DMS53 treated with DMSO at 0.1 percent for 48 hours (cell line): ENCODE measurements at regions not wholly inside any gene's neighbourhood (a gene's known extent, or its start where the extent isn't known, plus 50 kb on each side); places are given as distances from the start of the nearest gene placed in this dataset.
"Not testable (repeated sequence)": the region's sequence is repeated elsewhere in the genome, so short reads cannot be mapped to it uniquely, and the experiment has no call there.

Source experiments
- DNase-seq: peaks from one replicate; lab custom pipeline; 2025; ENCODE audit not compliant: unreplicated experiment; lab: John Stamatoyannopoulos, UW

- no peak for DNase-seq
Observed at GRCh38 chr2:146376511-146377064, 1468.2 kb upstream of the ACVR2A start.

DNA sequence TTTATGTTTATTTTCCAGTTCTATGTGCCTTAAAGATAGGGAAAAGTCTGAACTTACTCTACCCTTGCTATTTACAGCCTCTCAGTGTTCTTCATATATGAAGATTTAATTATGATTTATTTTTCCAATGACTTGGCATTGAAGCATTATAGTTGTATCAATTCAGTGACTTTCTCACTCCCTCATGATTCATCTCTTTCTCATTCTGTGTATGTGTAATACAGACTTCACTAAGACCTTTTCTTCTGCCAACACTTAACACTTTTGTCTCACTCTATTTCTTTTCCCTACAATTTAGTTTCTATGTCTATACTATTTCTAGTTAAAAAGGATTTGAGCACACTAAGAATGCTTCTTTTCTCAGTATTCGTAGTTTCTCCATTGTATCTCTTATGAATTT, 1470.3 kb upstream of the ACVR2A start:
- DNase-seq = no peak

GRCh38 chr2:146371364-146371763, 1473.5 kb upstream of the ACVR2A start:
- not testable (repeated sequence) for DNase-seq

- DNase-seq = no peak
Observed at GRCh38 chr2:146370826-146371225, 1474.0 kb upstream of the ACVR2A start.

DNA sequence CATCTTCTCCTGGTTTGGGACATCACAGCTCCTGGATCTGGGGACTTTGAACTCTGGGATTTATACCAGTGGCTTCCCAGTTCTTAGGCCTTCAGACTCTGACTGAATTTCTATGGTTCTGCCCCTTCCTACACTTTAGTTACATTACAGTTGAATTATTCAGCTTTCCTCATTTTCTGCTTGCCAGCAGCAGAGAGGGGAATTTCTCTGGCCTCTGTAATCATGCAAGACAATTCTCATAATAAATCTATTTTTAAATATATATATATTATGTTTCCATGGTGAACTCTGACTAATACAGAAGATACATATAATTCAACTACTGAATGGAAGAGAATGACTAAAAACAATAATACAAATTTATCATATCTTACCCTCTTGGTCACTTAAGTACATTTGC, 1478.6 kb upstream of the ACVR2A start:
- no peak for DNase-seq

DNA sequence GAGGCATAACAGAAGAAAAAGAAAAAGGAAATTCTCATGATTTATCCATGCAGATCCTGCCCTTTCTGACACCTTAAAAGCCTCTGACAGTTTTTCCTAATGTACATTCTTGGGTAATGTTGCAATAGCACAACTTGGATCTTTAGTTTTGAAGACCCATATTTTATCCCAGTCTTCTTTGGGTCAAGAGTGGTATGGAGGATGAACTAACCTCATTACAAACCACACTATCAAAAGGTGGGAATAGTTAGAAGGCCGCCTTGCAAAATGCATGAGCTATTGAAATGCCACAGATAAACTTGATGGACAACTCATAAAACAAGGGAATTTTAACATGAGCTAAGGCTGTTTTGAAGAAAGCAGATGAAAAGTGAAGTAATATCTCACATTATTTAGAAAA, 1479.8 kb upstream of the ACVR2A start:
- DNase-seq = no peak

DNA sequence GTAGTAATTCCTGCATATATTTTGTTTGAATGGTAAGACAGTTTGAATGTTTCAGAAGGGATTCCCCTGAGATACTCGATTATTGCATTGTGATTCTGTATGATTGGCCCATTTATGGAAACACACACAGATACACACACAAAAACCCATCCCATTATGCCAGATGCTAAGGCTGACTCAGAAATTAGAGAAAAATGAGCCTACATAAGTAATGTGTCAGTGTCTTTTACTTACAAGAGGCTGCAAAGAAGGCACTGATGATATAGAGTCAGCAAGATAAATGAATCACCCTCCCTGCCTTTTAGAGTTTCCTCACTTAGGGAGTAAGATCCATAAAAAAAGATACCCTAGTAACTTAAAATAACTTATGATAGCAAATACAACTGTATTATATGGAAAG, 1481.1 kb upstream of the ACVR2A start:
- DNase-seq = no peak

DNA sequence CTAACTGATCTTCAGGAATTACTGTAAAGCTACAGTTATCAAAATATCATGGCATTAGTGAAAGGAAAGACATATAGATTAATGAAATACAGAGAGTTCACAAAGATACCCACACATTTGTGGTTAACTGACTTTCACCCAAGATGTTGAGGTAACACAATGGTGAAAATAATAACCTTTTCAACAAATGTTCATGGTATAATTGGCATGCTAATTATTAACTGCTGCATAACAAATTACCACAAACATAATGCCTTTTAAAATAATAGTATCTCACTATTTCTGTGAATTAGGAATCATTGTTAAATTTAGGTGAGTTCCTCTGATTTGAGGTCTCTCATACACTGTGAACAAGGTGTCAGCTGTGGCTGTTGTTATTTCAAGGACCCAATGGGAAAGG, 1493.1 kb upstream of the ACVR2A start:
- no peak for DNase-seq

- no peak for DNase-seq
Observed at GRCh38 chr2:146349334-146349733, 1495.5 kb upstream of the ACVR2A start.

DNA sequence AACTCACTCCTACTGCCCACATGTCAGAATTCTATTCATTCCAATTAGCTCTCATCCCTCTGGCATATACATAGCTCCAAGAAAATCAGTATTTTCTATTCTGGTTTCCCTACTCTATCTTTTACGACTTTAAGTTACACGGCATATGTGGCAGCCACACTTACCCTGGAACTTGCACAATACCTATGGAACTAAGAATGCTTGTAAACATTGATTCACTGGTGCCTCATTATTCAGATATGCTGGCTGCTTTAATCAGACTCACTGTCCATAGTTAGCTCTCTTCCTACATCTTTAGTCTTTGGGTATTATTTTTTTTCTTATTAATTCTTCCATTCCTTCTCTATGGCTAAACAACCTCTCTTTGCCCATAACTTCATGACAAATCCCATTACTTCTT, 1519.9 kb upstream of the ACVR2A start:
- DNase-seq = no peak

- DNase-seq = no peak
Observed at GRCh38 chr2:146323564-146323963, 1521.3 kb upstream of the ACVR2A start.

DNA sequence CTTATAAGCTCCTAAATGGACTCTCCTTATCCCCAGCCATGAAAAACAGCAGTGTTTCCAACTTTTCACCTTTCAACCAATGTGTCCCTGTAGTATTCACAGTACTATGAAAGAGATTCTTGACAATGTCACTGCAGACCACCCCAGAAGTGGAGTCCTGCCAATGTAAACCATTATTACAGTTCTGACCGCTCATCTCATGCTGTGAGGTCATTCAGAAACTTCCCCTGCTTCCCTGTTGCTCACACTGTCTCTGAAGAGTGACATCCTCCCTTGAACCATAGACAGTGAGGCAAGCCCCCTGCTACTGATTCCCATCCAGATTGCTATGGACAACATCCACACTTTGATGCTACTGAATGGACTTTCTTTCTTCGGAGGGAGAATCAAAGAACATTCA, 1523.7 kb upstream of the ACVR2A start:
- DNase-seq = no peak

DNA sequence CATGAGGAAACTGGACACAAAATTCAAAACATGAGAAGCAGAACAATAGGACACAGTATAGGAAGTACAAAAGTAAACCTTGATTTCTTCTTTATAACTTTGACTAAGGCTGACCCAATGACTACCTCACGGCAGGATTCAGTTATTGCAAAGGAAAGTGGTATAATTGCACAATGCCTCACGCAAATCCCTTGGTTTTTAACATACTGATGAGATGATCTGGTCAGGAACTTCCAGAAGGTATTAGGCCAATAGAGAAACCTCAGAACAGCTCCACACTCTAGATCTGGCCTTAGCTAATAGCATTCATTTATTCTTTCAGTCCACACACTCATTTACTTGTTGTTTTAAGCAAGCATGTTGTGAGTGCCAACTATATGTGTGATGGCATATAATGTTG, 1526.9 kb upstream of the ACVR2A start:
- DNase-seq = no peak

- no peak for DNase-seq
Observed at GRCh38 chr2:146312899-146313298, 1531.9 kb upstream of the ACVR2A start.

- DNase-seq = no peak
Observed at GRCh38 chr2:146305164-146305563, 1539.7 kb upstream of the ACVR2A start.

DNA sequence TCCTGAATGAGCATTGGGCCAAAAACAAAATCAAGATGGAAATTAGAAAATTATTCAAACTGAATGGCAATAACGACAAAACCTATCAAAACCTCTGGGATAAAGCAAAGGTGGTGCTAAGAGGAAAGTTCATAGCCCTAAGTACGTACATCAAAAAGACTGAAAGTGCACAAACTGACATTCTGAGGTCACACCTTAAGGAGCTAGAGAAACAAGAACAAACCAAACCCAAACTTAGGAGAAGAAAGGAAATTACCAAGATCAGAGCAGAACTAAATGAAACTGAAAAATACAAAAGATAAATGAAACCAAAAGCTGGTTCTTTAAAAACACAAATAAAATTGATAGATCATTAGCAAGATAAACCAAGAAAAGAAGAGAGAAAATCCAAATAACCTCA, 1543.5 kb upstream of the ACVR2A start:
- no peak for DNase-seq

GRCh38 chr2:146295080-146295670, 1549.7 kb upstream of the ACVR2A start:
- no peak for DNase-seq

DNA sequence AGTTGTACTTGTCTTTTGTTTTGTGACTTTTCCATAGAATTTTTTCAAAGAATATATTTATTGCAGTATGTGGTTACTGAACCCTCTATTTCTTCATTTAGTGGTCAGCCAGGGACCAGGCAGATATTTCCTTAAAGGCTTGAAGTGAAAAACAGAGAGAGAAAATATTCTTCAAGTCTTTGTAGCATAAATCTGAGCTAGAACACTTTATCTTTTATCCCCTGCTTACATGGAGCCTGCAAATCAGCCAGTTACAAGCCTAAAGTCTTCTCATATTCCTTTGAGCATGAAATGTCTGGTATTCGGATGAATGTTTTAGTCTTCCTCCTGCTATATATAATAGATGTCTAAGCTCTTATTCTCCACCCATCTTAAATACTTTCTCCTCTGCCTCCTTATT, 1557.5 kb upstream of the ACVR2A start:
- no peak for DNase-seq

- DNase-seq = no peak
Observed at GRCh38 chr2:146278881-146279280, 1565.9 kb upstream of the ACVR2A start.

DNA sequence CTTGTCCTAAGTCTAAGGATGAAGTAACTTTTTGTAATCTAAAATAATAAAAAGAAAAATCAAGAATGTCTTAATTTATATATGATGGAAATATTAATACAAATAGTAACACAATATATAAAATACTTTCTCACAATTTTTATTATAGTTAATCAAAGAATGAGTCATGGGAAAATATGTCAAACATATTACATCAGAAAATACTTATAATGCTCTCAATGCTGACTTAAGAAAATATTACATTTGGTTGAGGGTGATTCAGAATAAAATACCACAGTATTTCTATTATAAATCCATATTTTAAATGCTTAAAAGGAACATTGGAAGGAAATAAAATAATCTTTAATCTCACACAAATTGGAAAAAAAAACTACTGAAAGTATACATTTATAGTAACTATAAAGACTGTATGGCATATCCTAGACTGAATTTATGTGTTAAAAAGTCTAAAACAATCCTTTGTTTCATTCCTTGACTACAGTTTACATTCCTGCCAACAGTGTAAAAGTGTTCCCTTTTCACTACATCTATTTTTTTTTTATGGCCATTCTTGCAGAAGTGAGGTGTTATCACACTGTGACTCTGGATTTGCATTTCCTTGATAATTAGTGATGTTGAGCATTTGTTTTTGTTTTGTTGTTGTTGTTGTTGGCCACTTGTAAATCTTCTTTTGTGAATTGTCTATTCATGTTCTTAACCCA, 1573.5 kb upstream of the ACVR2A start:
- no peak for DNase-seq

DNA sequence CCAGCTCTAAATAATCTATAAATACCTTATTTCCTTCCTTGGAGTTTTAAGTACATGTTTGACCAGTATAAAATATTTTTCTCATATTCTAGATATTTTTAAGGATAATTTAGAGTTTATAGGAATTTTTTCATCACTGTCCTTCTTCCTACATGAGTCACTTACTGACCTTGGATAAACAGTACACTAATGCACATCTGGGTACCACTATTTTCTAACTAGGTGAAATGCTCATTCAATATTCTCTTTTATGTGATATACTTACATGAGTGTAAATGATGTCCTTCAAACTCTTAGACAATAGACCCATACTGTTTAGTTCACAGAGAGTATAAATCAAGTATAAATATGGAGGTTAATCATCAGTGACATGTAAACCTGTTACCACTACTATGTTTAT, 1574.2 kb upstream of the ACVR2A start:
- no peak for DNase-seq

GRCh38 chr2:146267093-146267492, 1577.7 kb upstream of the ACVR2A start:
- DNase-seq = no peak

GRCh38 chr2:146265656-146266055, 1579.2 kb upstream of the ACVR2A start:
- no peak for DNase-seq
